Neural cell (in vitro differentiated cells): ENCODE measurements at regions not wholly inside any gene's neighbourhood (a gene's known extent, or its start where the extent isn't known, plus 50 kb on each side); places are given as distances from the start of the nearest gene placed in this dataset.

Experiments
- H2AFZ ChIP-seq: fragments of 200-600, 300-800 bp; sonication (generic), shearing (Covaris generic); 2 replicates; pipeline ENCODE4 v1.6.0; 2014; ENCODE audit warnings: low read depth, mild to moderate bottlenecking, antibody characterized with exemption, low read length, moderate library complexity
- H3F3A ChIP-seq: fragments of 200-600 bp; shearing (Covaris generic); 2 replicates; pipeline ENCODE4 v1.6.1; 2016; ENCODE audit warnings: mild to moderate bottlenecking, moderate library complexity, mixed read lengths, antibody characterized with exemption, low read length; ENCODE audit not compliant: insufficient read depth, poor library complexity, severe bottlenecking
- H3K27ac ChIP-seq: fragments of 200-600, 300-800 bp; sonication (generic), shearing (Covaris generic); 2 replicates; pipeline ENCODE4 v1.5.1; 2014; ENCODE audit warnings: mild to moderate bottlenecking, low read length, moderate library complexity
- H3K27me3 ChIP-seq: fragments of 300-800, 200-600 bp; sonication (generic), shearing (Covaris generic); 2 replicates; pipeline ENCODE4 v1.6.0; 2014; ENCODE audit warnings: mild to moderate bottlenecking, low read depth, low read length, moderate library complexity; ENCODE audit not compliant: insufficient read depth
- H3K36me3 ChIP-seq: fragments of 300-800, 200-600 bp; sonication (generic), shearing (Covaris generic); 2 replicates; pipeline ENCODE4 v1.5.1; 2014; ENCODE audit warnings: mild to moderate bottlenecking, antibody characterized with exemption, low read length, moderate library complexity; ENCODE audit not compliant: insufficient read depth
- H3K4me2 ChIP-seq: fragments of 300-800, 200-600 bp; sonication (generic), shearing (Covaris generic); 2 replicates; pipeline ENCODE4 v1.6.0; 2014; ENCODE audit warnings: mild to moderate bottlenecking, low read length
- H3K4me3 ChIP-seq: fragments of 300-800, 200-600 bp; sonication (generic), shearing (Covaris generic); 2 replicates; pipeline ENCODE4 v1.5.1; 2014; ENCODE audit warnings: mild to moderate bottlenecking, low read length, moderate library complexity
- H3K79me2 ChIP-seq: fragments of 200-600 bp; shearing (Covaris generic); replicated peaks from 2 replicates; pipeline ENCODE4 v1.6.0; 2014; ENCODE audit warnings: mild to moderate bottlenecking, low read length, moderate library complexity; ENCODE audit not compliant: insufficient read depth
- H3K9ac ChIP-seq: fragments of 300-800, 200-600 bp; sonication (generic), shearing (Covaris generic); 2 replicates; pipeline ENCODE4 v1.6.1; 2016; ENCODE audit warnings: mild to moderate bottlenecking, low read length, mixed read lengths
- H3K9me2 ChIP-seq: fragments of 200-600 bp; shearing (Covaris generic); 2 replicates; pipeline ENCODE4 v1.6.1; 2016; ENCODE audit warnings: mild to moderate bottlenecking, low read length, mixed read lengths; ENCODE audit not compliant: insufficient read depth
- H3K9me3 ChIP-seq: fragments of 200-600, 300-800 bp; sonication (generic), shearing (Covaris generic); 2 replicates; pipeline ENCODE4 v1.6.1; 2016; ENCODE audit warnings: mild to moderate bottlenecking, mixed run types, low read length, moderate library complexity, mixed read lengths
- H4K20me1 ChIP-seq: fragments of 200-600 bp; shearing (Covaris generic); 2 replicates; pipeline ENCODE4 v1.6.1; 2016; ENCODE audit warnings: mild to moderate bottlenecking, mixed run types; ENCODE audit not compliant: insufficient read depth
- EP300 ChIP-seq: fragments of 450-650 bp; conservative IDR thresholded peaks from 2 replicates; pipeline ENCODE4 v1.6.1; 2014; ENCODE audit warnings: antibody characterized with exemption, mild to moderate bottlenecking, moderate library complexity; ENCODE audit not compliant: poor library complexity, severe bottlenecking
- EZH2 ChIP-seq: fragments of 200-600, 300-800 bp; shearing (Covaris generic), sonication (generic); IDR thresholded peaks from 2 replicates; pipeline ENCODE4 v1.6.1; 2014; ENCODE audit warnings: antibody characterized with exemption, low read length, borderline replicate concordance, mild to moderate bottlenecking; ENCODE audit not compliant: insufficient read depth, poor library complexity, severe bottlenecking
- MXI1 ChIP-seq: fragments of 450-650 bp; conservative IDR thresholded peaks from 2 replicates; pipeline ENCODE4 v1.6.1; 2014; ENCODE audit warnings: antibody characterized with exemption, mild to moderate bottlenecking; ENCODE audit not compliant: poor library complexity, severe bottlenecking
- POLR2AphosphoS5 ChIP-seq: IDR thresholded peaks from 2 replicates; pipeline ENCODE4 v1.6.1; 2012
- RAD21 ChIP-seq: fragments of 450-650 bp; conservative IDR thresholded peaks from 2 replicates; pipeline ENCODE4 v1.6.1; 2014; ENCODE audit warnings: antibody characterized with exemption, mild to moderate bottlenecking, moderate library complexity
- SMC3 ChIP-seq: fragments of 450-650 bp; conservative IDR thresholded peaks from 2 replicates; pipeline ENCODE4 v1.6.1; 2014; ENCODE audit warnings: antibody characterized with exemption, mild to moderate bottlenecking, moderate library complexity; ENCODE audit not compliant: poor library complexity
- TAF1 ChIP-seq: IDR thresholded peaks from 2 replicates; pipeline ENCODE4 v1.6.1; 2012; ENCODE audit warnings: low read depth
- TF ChIP-seq, protein P1 (sequence below): fragments of 450-650 bp; IDR thresholded peaks from 2 replicates; pipeline ENCODE4 v1.5.1; 2014; ENCODE audit warnings: antibody characterized with exemption, mild to moderate bottlenecking, moderate library complexity; ENCODE audit not compliant: poor library complexity, severe bottlenecking
- TF ChIP-seq, protein P2 (sequence below): IDR thresholded peaks from 2 replicates; pipeline ENCODE4 v1.6.1; 2012; ENCODE audit warnings: borderline replicate concordance

DNA sequence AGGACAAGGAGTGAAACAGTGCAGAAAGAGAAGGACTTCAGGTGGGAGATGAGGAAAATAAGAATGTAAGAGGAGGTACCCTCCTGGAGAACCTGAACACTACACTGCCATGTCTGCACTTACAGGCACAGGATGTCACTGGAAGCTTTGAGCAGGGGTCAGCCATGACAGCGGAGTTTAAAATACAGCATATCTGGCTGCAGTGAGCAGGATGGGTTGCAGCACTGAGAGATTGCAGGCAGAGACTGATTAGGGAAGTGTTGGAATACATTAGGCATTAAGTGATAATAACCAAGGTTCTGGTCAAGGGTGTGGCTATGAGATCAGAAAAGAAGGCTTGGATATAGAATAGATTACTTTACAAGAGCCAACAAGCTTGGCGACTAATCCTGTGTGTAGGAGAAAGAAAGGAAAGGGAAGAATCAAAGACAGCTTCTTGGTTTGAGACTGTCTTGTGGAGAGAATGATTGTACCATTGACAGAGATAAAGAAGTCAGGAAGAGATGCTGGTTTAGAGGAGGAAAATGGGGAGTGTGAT is 171.1 kb upstream of the RBMS1 start:
- TF ChIP-seq MXI1, result no peak
- TF ChIP-seq POLR2AphosphoS5, result no peak
- TF ChIP-seq, protein P1, sequence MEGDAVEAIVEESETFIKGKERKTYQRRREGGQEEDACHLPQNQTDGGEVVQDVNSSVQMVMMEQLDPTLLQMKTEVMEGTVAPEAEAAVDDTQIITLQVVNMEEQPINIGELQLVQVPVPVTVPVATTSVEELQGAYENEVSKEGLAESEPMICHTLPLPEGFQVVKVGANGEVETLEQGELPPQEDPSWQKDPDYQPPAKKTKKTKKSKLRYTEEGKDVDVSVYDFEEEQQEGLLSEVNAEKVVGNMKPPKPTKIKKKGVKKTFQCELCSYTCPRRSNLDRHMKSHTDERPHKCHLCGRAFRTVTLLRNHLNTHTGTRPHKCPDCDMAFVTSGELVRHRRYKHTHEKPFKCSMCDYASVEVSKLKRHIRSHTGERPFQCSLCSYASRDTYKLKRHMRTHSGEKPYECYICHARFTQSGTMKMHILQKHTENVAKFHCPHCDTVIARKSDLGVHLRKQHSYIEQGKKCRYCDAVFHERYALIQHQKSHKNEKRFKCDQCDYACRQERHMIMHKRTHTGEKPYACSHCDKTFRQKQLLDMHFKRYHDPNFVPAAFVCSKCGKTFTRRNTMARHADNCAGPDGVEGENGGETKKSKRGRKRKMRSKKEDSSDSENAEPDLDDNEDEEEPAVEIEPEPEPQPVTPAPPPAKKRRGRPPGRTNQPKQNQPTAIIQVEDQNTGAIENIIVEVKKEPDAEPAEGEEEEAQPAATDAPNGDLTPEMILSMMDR, result no peak
- TF ChIP-seq RAD21, result no peak
- TF ChIP-seq EZH2, result no peak
- no peak for TF ChIP-seq TAF1
- no peak for TF ChIP-seq EP300
- TF ChIP-seq, protein P2, sequence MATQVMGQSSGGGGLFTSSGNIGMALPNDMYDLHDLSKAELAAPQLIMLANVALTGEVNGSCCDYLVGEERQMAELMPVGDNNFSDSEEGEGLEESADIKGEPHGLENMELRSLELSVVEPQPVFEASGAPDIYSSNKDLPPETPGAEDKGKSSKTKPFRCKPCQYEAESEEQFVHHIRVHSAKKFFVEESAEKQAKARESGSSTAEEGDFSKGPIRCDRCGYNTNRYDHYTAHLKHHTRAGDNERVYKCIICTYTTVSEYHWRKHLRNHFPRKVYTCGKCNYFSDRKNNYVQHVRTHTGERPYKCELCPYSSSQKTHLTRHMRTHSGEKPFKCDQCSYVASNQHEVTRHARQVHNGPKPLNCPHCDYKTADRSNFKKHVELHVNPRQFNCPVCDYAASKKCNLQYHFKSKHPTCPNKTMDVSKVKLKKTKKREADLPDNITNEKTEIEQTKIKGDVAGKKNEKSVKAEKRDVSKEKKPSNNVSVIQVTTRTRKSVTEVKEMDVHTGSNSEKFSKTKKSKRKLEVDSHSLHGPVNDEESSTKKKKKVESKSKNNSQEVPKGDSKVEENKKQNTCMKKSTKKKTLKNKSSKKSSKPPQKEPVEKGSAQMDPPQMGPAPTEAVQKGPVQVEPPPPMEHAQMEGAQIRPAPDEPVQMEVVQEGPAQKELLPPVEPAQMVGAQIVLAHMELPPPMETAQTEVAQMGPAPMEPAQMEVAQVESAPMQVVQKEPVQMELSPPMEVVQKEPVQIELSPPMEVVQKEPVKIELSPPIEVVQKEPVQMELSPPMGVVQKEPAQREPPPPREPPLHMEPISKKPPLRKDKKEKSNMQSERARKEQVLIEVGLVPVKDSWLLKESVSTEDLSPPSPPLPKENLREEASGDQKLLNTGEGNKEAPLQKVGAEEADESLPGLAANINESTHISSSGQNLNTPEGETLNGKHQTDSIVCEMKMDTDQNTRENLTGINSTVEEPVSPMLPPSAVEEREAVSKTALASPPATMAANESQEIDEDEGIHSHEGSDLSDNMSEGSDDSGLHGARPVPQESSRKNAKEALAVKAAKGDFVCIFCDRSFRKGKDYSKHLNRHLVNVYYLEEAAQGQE, result no peak
- TF ChIP-seq SMC3, result no peak
- Histone ChIP-seq H3K79me2 (no peaks in the 10 kb centered on the region), H2AFZ (no peak overlapping the region)

DNA sequence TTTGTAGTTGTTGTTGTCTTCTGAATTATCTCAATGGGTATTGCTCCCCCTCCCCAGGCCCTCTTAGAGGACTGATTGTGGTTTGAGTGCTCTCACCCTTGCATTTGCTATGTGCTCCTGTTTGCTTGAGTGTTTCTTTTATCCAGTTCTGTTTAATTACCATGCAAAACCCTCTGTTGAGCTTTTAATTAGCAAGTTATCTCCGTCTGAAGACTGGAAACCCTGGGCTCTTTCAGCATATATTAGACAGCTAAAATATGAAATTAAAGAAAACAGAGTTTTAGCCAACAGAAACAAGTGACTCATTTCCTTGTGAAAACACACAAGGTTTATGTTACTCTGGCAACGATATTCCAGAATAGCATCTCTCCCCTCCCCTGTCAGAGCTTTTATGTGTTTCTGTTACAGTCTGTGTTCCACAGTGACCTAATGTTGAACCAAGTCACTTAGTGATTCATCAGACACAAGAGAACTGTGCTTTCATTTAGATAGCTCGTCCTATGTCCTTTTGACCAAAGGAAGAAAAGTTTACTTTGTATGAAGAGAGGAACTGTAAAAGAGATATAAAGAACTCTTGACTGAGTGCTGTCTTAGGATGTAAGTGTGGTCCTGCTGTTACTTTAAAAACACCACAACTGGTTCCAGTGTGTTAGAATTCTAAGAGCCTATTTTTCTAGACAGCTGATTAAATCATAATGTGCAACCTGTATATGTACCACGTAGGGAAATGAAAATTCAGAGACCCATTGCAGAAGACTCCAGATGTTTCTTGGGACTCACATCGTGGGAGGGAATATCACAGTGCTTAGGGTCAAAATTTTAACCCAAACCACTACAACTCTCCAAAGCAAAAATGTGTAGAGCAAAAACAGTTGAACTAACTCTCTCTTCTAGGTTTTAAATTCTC is 172.8 kb upstream of the RBMS1 start:
- no peak overlapping the region for H3K4me2 ChIP-seq
- H3K27ac ChIP-seq, result no peak overlapping the region
- no peak for TF ChIP-seq EZH2
- no peak for TF ChIP-seq POLR2AphosphoS5
- no peaks in the 10 kb centered on the region for H3F3A ChIP-seq
- no peaks in the 10 kb centered on the region for H4K20me1 ChIP-seq
- no peaks in the 10 kb centered on the region for H3K27me3 ChIP-seq
- no peak overlapping the region for H2AFZ ChIP-seq
- no peaks in the 10 kb centered on the region for H3K9me3 ChIP-seq
- H3K9ac ChIP-seq, result no peak overlapping the region
- no peaks in the 10 kb centered on the region for H3K79me2 ChIP-seq
- H3K9me2 ChIP-seq, result no peaks in the 10 kb centered on the region
- no peak overlapping the region for H3K4me3 ChIP-seq
- no peaks in the 10 kb centered on the region for H3K36me3 ChIP-seq

More for the DNA sequence above, 171.1 kb upstream of the RBMS1 start:
- H3K27me3 ChIP-seq, result no peaks in the 10 kb centered on the region
- H3K9ac ChIP-seq, result no peak overlapping the region
- H3K4me2 ChIP-seq, result no peak overlapping the region
- H3K9me3 ChIP-seq, result no peaks in the 10 kb centered on the region
- no peaks in the 10 kb centered on the region for H3K36me3 ChIP-seq
- H3K9me2 ChIP-seq, result no peaks in the 10 kb centered on the region
- no peaks in the 10 kb centered on the region for H3F3A ChIP-seq
- no peak overlapping the region for H3K27ac ChIP-seq
- no peak overlapping the region for H3K4me3 ChIP-seq
- no peaks in the 10 kb centered on the region for H4K20me1 ChIP-seq
